ENCODE measurements at regions not wholly inside any gene's neighbourhood (a gene's known extent, or its start where the extent isn't known, plus 50 kb on each side); places are given as distances from the start of the nearest gene placed in this dataset.

DNA sequence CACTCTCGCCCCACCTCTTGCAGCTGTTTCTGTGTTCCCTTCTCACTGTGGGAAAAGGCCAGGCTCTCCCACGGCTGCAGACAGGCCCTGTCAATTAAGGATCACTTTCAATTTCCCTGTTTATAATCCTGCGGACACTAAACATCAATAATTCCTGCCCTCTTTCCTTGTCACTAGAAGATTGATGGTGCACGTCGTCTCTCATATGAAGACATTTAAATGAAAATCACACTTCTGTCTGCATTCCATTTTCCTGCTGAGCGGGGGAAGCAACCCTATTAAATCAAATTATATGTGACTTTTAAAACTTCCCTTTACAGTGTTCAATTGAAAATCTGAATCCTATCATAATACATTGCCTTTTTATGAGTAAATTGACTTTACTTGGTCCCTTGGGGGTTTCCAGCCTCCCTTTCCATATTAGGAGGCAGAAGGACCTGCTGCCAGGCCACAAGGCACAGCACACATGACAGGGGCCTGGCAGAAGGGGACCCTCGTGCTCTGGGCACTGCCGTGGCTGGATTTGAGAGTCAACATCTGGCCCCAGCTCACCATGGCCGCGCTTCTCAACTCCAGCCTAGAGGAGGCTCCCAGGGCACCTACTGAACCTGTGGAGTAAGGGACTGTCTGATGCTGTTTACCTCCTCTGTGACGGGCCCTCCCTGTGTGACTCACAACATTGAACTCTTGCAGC, 311.0 kb upstream of the IRX4 start:
- Histone ChIP-seq H3K27me3 (peaks cover 10% of the 10 kb centered on the region), H3K27ac (no peak overlapping the region), H3K9me3 (no peaks in the 10 kb centered on the region), H3K4me1 (no peaks in the 10 kb centered on the region), H3K36me3 (no peaks in the 10 kb centered on the region), H3K4me3 (no peak overlapping the region)
- TF ChIP-seq, protein P1, sequence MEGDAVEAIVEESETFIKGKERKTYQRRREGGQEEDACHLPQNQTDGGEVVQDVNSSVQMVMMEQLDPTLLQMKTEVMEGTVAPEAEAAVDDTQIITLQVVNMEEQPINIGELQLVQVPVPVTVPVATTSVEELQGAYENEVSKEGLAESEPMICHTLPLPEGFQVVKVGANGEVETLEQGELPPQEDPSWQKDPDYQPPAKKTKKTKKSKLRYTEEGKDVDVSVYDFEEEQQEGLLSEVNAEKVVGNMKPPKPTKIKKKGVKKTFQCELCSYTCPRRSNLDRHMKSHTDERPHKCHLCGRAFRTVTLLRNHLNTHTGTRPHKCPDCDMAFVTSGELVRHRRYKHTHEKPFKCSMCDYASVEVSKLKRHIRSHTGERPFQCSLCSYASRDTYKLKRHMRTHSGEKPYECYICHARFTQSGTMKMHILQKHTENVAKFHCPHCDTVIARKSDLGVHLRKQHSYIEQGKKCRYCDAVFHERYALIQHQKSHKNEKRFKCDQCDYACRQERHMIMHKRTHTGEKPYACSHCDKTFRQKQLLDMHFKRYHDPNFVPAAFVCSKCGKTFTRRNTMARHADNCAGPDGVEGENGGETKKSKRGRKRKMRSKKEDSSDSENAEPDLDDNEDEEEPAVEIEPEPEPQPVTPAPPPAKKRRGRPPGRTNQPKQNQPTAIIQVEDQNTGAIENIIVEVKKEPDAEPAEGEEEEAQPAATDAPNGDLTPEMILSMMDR (IDR thresholded peaks at IDR 0.05), result no peak
- no peak for TF ChIP-seq POLR2AphosphoS5 (IDR thresholded peaks at IDR 0.05)
- TF ChIP-seq POLR2A (IDR thresholded peaks at IDR 0.05), result no peak
- no peak for TF ChIP-seq EP300 (IDR thresholded peaks at IDR 0.05)
- WGBS, result 74% methylated on average over 11 of the region's 11 CpGs
- peak in 1 of 2 donors; percentile 71 for DNase-seq (ENCODE audit: low spot score in 2 of 2)

DNA sequence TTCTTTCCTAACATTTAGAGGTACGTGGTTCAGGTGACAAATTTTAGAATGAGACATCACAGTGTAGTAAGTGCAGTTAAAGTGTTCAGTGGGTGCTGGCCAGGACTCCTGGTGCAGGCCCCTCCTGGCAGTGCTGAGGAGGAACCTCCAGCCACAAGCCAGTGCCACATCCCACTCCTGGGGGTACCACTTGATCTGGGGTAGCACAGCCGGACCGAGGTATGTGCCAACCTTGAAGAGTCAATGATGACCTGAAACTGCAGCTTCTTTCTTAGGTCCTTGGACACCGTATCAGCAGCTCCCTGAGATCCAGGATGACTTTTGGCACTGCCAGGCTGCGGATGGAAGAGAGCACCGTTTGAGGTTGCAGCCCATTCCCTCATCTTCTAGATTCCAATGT, 310.4 kb upstream of the IRX4 start:
- no peaks in the 10 kb centered on the region for H3K4me1 ChIP-seq
- peaks cover 10% of the 10 kb centered on the region for H3K27me3 ChIP-seq
- no peak for DNase-seq (ENCODE audit: low spot score in 2 of 2)
- H3K36me3 ChIP-seq, result no peaks in the 10 kb centered on the region
- no peak overlapping the region for H3K27ac ChIP-seq
- TF ChIP-seq POLR2A (IDR thresholded peaks at IDR 0.05) (no peak), POLR2AphosphoS5 (IDR thresholded peaks at IDR 0.05) (no peak), EP300 (IDR thresholded peaks at IDR 0.05) (no peak)
- TF ChIP-seq, protein P1 (IDR thresholded peaks at IDR 0.05), result no peak
- WGBS, result 80% methylated on average over 6 of the region's 6 CpGs
- H3K9me3 ChIP-seq, result no peaks in the 10 kb centered on the region
- no peak overlapping the region for H3K4me3 ChIP-seq

DNA sequence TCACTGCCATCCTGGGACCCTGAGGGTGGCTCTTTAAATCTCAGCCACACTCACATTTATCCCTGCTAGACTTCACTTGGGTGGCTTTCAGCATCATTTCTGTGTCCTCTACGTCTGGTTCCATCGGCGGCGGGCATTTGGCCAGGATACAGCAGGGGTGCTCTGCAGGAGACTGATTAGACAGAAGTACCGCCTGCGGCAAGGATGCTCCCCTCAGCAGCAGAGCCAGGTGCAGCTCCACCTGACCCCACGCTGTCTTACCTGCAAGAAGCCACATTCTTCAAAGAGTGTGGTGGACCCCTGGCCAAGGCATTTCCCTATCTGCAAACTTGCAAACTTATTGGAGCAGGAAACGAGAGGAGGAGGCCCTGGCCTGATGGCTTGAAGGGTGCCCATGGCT, 309.8 kb upstream of the IRX4 start:
- DNase-seq (ENCODE audit: low spot score in 2 of 2), result peak in 1 of 2 donors; percentile 65
- 95% methylated on average over 8 of the region's 8 CpGs for WGBS
- Histone ChIP-seq H3K27ac (no peak overlapping the region), H3K36me3 (no peaks in the 10 kb centered on the region), H3K9me3 (no peaks in the 10 kb centered on the region), H3K27me3 (peaks cover 6% of the 10 kb centered on the region), H3K4me3 (no peak overlapping the region), H3K4me1 (no peaks in the 10 kb centered on the region)
- TF ChIP-seq POLR2A (IDR thresholded peaks at IDR 0.05) (no peak), POLR2AphosphoS5 (IDR thresholded peaks at IDR 0.05) (no peak), EP300 (IDR thresholded peaks at IDR 0.05) (no peak)
- TF ChIP-seq, protein P1 (IDR thresholded peaks at IDR 0.05), result no peak

DNA sequence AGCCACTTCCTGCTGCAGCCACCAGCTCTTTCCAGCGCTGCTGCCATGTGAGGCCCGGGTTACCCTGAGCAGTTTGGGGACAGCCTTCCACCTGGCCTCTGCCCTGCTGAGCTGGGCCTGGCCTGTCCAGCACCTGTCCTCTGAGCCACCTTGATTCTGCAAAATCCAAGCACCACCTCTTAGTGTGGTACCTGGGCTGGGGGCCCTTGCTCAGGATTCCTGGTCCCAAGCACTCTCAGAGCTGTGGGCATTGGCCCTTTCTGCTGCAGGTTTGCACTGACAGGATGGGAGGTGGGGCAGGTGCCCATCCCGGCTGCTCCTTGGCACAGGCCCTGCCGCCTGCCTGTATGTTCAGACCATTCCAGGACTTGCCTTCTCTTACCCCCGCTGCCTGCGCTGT, 309.2 kb upstream of the IRX4 start:
- no peak overlapping the region for H3K4me3 ChIP-seq
- WGBS, result 89% methylated on average over 4 of the region's 6 CpGs
- H3K36me3 ChIP-seq, result no peaks in the 10 kb centered on the region
- H3K4me1 ChIP-seq, result no peaks in the 10 kb centered on the region
- H3K27ac ChIP-seq, result no peak overlapping the region
- no peaks in the 10 kb centered on the region for H3K9me3 ChIP-seq
- no peak for DNase-seq (ENCODE audit: low spot score in 2 of 2)
- TF ChIP-seq EP300 (IDR thresholded peaks at IDR 0.05) (no peak), POLR2AphosphoS5 (IDR thresholded peaks at IDR 0.05) (no peak), POLR2A (IDR thresholded peaks at IDR 0.05) (no peak)
- TF ChIP-seq, protein P1 (IDR thresholded peaks at IDR 0.05), result no peak
- peaks cover 2% of the 10 kb centered on the region for H3K27me3 ChIP-seq

DNA sequence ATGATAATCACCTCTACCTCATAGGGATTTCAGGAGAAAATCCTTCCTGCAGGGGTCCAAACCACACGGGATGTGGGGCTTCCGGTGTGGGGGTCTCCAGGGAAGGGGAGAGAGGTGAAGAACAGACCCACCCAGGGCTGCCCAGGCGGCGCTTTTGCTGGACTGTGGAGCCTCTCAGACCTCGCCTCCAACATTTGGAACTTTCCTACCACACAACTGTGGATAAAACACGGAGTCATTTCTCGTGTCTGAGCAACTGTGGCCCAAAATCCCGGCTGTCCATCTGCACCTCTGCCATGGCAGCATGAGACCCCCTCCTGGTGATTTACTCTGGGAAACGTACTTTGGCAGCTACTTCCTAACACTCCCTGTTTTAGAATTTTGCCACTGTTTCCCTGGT, 307.8 kb upstream of the IRX4 start:
- DNase-seq (ENCODE audit: low spot score in 2 of 2), result no peak
- WGBS, result 65% methylated on average over 9 of the region's 9 CpGs
- no peak overlapping the region for H3K27ac ChIP-seq

More for the DNA sequence above, 307.8 kb upstream of the IRX4 start:
- Histone ChIP-seq H3K36me3 (no peaks in the 10 kb centered on the region), H3K27me3 (no peaks in the 10 kb centered on the region), H3K4me3 (no peak overlapping the region), H3K9me3 (no peaks in the 10 kb centered on the region), H3K4me1 (no peaks in the 10 kb centered on the region)
- no peak for TF ChIP-seq POLR2A (IDR thresholded peaks at IDR 0.05)
- TF ChIP-seq, protein P1 (IDR thresholded peaks at IDR 0.05), result no peak
- no peak for TF ChIP-seq EP300 (IDR thresholded peaks at IDR 0.05)
- TF ChIP-seq POLR2AphosphoS5 (IDR thresholded peaks at IDR 0.05), result no peak

Measured in suprapubic skin (tissue), 4 donors.